HFFc6 (cell line): ENCODE measurements at regions not wholly inside any gene's neighbourhood (a gene's known extent, or its start where the extent isn't known, plus 50 kb on each side); places are given as distances from the start of the nearest gene placed in this dataset.
"Not testable (repeated sequence)": the region's sequence is repeated elsewhere in the genome, so short reads cannot be mapped to it uniquely, and the experiment has no call there.

Source experiments
- DNase-seq: peaks from one replicate; pipeline ENCODE4 v3.0.0-alpha.2; 2018
- H3K27ac Mint-ChIP-seq: 2 replicates; pipeline ENCODE4 v1.8.0; 2020; ENCODE audit warnings: mild to moderate bottlenecking, mixed read lengths
- H3K27me3 Mint-ChIP-seq: 2 replicates; pipeline ENCODE4 v1.8.0; 2021; ENCODE audit warnings: mild to moderate bottlenecking, moderate library complexity, mixed read lengths; ENCODE audit not compliant: insufficient read depth
- H3K36me3 Mint-ChIP-seq: 2 replicates; pipeline ENCODE4 v1.8.0; 2021; ENCODE audit warnings: low read depth, mixed read lengths
- H3K4me1 Mint-ChIP-seq: 2 replicates; pipeline ENCODE4 v1.8.0; 2020; ENCODE audit warnings: low read depth, mixed read lengths
- H3K4me3 Mint-ChIP-seq: 2 replicates; pipeline ENCODE4 v1.8.0; 2020; ENCODE audit warnings: mild to moderate bottlenecking, moderate library complexity, mixed read lengths
- H3K9me3 Mint-ChIP-seq: 2 replicates; pipeline ENCODE4 v1.8.0; 2020; ENCODE audit warnings: mild to moderate bottlenecking, mixed read lengths
- CTCF ChIP-seq: fragments of 200-600 bp; sonication (generic); IDR thresholded peaks from 2 replicates; pipeline ENCODE4 v1.5.0; 2021; ENCODE audit warnings: antibody characterized with exemption, mild to moderate bottlenecking

GRCh38 chr14:40630471-40630870 lies 976.2 kb upstream of the LRFN5 start:
- no peaks in the 10 kb centered on the region for H3K27me3 Mint-ChIP-seq
- no peaks in the 10 kb centered on the region for H3K4me1 Mint-ChIP-seq
- H3K9me3 Mint-ChIP-seq, result peaks cover 28% of the 10 kb centered on the region
- H3K27ac Mint-ChIP-seq, result no peak overlapping the region
- DNase-seq, result no peak
- TF ChIP-seq CTCF, result no peak
- H3K4me3 Mint-ChIP-seq, result no peak overlapping the region
- no peaks in the 10 kb centered on the region for H3K36me3 Mint-ChIP-seq

- peaks cover 28% of the 10 kb centered on the region for H3K9me3 Mint-ChIP-seq
- not testable (repeated sequence) for DNase-seq, H3K27ac Mint-ChIP-seq, H3K4me3 Mint-ChIP-seq, H3K4me1 Mint-ChIP-seq, H3K36me3 Mint-ChIP-seq, H3K27me3 Mint-ChIP-seq
These were observed 977.0 kb upstream of the LRFN5 start for GRCh38 chr14:40629551-40630137.

GRCh38 chr14:40629144-40629543 lies 977.5 kb upstream of the LRFN5 start:
- TF ChIP-seq CTCF, result no peak
- no peaks in the 10 kb centered on the region for H3K4me1 Mint-ChIP-seq
- H3K4me3 Mint-ChIP-seq, result no peak overlapping the region
- DNase-seq, result no peak
- no peak overlapping the region for H3K27ac Mint-ChIP-seq
- no peaks in the 10 kb centered on the region for H3K36me3 Mint-ChIP-seq
- peaks cover 25% of the 10 kb centered on the region for H3K9me3 Mint-ChIP-seq
- no peaks in the 10 kb centered on the region for H3K27me3 Mint-ChIP-seq

- Mint-ChIP-seq H3K27me3 (no peaks in the 10 kb centered on the region), H3K4me3 (no peak overlapping the region), H3K9me3 (peaks cover 17% of the 10 kb centered on the region), H3K4me1 (no peaks in the 10 kb centered on the region), H3K36me3 (no peaks in the 10 kb centered on the region), H3K27ac (no peak overlapping the region)
- DNase-seq, result no peak
- TF ChIP-seq CTCF, result no peak
These were observed 983.0 kb upstream of the LRFN5 start for GRCh38 chr14:40623643-40624042.

GRCh38 chr14:40618225-40618898 lies 988.3 kb upstream of the LRFN5 start:
- TF ChIP-seq CTCF, result no peak
- H3K27ac Mint-ChIP-seq, result no peak overlapping the region
- no peak overlapping the region for H3K4me3 Mint-ChIP-seq
- no peaks in the 10 kb centered on the region for H3K4me1 Mint-ChIP-seq
- DNase-seq, result no peak
- H3K9me3 Mint-ChIP-seq, result peaks cover 27% of the 10 kb centered on the region
- no peaks in the 10 kb centered on the region for H3K36me3 Mint-ChIP-seq
- H3K27me3 Mint-ChIP-seq, result no peaks in the 10 kb centered on the region

GRCh38 chr14:40616579-40616978 lies 990.1 kb upstream of the LRFN5 start:
- H3K27me3 Mint-ChIP-seq, result no peaks in the 10 kb centered on the region
- DNase-seq, result no peak
- TF ChIP-seq CTCF, result no peak
- H3K9me3 Mint-ChIP-seq, result peaks cover 28% of the 10 kb centered on the region
- H3K4me1 Mint-ChIP-seq, result no peaks in the 10 kb centered on the region
- no peaks in the 10 kb centered on the region for H3K36me3 Mint-ChIP-seq
- no peak overlapping the region for H3K27ac Mint-ChIP-seq
- H3K4me3 Mint-ChIP-seq, result no peak overlapping the region
